HEK293 (cell line): ENCODE measurements at regions not wholly inside any gene's neighbourhood (a gene's known extent, or its start where the extent isn't known, plus 50 kb on each side); places are given as distances from the start of the nearest gene placed in this dataset.

ENCODE experiments used
- CTCF ChIP-seq: fragments of 450-650 bp; formaldehyde crosslinking; IDR thresholded peaks from 2 replicates; pipeline ENCODE4 v1.5.1; 2016; ENCODE audit warnings: missing biosample characterization, missing genetic modification characterization
- OSR2 ChIP-seq: fragments of 450-650 bp; formaldehyde crosslinking; IDR thresholded peaks from 2 replicates; pipeline ENCODE4 v1.5.1; 2016; ENCODE audit warnings: missing biosample characterization, missing genetic modification characterization
- REPIN1 ChIP-seq: fragments of 450-650 bp; formaldehyde crosslinking; IDR thresholded peaks from 2 replicates; pipeline ENCODE4 v1.5.1; 2017; ENCODE audit warnings: missing biosample characterization, missing genetic modification characterization, low read depth
- REST ChIP-seq: fragments of 450-650 bp; formaldehyde crosslinking; IDR thresholded peaks from 2 replicates; pipeline ENCODE4 v1.5.1; 2016; ENCODE audit warnings: missing biosample characterization, missing genetic modification characterization
- ZBTB17 ChIP-seq: fragments of 450-650 bp; formaldehyde crosslinking; IDR thresholded peaks from 2 replicates; pipeline ENCODE4 v1.5.1; 2016; ENCODE audit warnings: missing biosample characterization, missing genetic modification characterization
- ZFP41 ChIP-seq: fragments of 450-650 bp; formaldehyde crosslinking; IDR thresholded peaks from 2 replicates; pipeline ENCODE4 v1.5.1; 2016; ENCODE audit warnings: missing biosample characterization, missing genetic modification characterization, borderline replicate concordance
- ZNF133 ChIP-seq: fragments of 450-650 bp; formaldehyde crosslinking; IDR thresholded peaks from 2 replicates; pipeline ENCODE4 v1.5.1; 2016; ENCODE audit warnings: missing biosample characterization, missing genetic modification characterization
- ZNF274 ChIP-seq, 2 experiments: fragments of 200-500 bp in 1 of 2; fragments of 450-650 bp in 1 of 2; sonication (Bioruptor generic) in 1 of 2; formaldehyde crosslinking in 1 of 2; IDR thresholded peaks; 2 replicates each; pipeline versions ENCODE4 v1.5.1 to v1.6.1; 2014 to 2016; ENCODE audit warnings: borderline replicate concordance in 1 of 2, inconsistent platforms in 1 of 2, low read length in 1 of 2, missing biosample characterization in 1 of 2, missing genetic modification characterization in 1 of 2
- ZNF398 ChIP-seq: fragments of 450-650 bp; formaldehyde crosslinking; IDR thresholded peaks from 2 replicates; pipeline ENCODE4 v1.5.1; 2017; ENCODE audit warnings: missing biosample characterization, missing genetic modification characterization
- ZNF449 ChIP-seq: fragments of 450-650 bp; formaldehyde crosslinking; IDR thresholded peaks from 2 replicates; pipeline ENCODE4 v1.5.1; 2017; ENCODE audit warnings: missing biosample characterization, mild to moderate bottlenecking, missing genetic modification characterization, moderate library complexity
- ZNF561 ChIP-seq: fragments of 450-650 bp; IDR thresholded peaks from 2 replicates; pipeline ENCODE4 v1.5.1; 2018; ENCODE audit warnings: missing biosample characterization, missing genetic modification characterization, borderline replicate concordance
- TF ChIP-seq, protein P1 (sequence below): fragments of 450-650 bp; formaldehyde crosslinking; IDR thresholded peaks from 2 replicates; pipeline ENCODE4 v1.5.1; 2016; ENCODE audit warnings: missing biosample characterization, missing genetic modification characterization
- TF ChIP-seq, protein P2 (sequence below): fragments of 450-650 bp; formaldehyde crosslinking; IDR thresholded peaks from 2 replicates; pipeline ENCODE4 v1.5.1; 2016; ENCODE audit warnings: missing biosample characterization, missing genetic modification characterization, borderline replicate concordance

DNA sequence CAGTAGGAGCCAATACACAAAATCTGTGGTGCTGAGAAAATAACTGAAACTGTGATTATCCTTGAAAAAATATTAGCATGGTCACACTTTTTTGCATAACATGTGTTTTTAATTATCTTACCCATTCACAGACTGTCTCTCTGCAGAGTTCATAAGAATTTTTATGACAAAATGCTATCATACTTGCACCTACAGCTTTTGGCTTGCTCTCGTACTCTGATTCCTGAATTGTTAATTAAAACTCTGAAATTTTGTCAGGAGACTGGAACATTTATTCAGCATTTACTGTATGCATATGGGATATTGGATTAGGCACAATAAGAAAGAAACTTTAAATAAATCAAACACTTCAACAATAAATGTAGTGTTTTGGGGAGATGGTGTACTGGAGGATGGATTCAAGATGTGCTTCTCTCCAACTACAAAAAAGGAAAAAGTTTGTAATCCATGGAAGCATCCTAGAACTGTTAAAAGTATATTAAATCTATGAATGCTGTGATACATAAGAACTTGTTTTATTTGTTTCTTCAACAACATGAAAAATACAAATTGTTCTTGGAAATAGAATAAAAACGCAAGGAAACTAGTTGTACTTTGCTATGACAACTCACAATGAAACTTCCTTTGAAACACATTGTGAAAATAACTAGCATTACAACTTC is 260.5 kb downstream of the SPATA18 start:
- TF ChIP-seq ZFP41 (no peak), CTCF (no peak), OSR2 (tag by site-specific recombination) (no peak), ZBTB17 (tag by site-specific recombination) (no peak), ZNF449 (tag by site-specific recombination) (no peak), REPIN1 (tag by site-specific recombination) (no peak), ZNF398 (tag by site-specific recombination) (no peak), ZNF561 (tag by site-specific recombination) (no peak), ZNF133 (tag by site-specific recombination) (no peak), REST (tag by site-specific recombination) (no peak), ZNF274 (IDR thresholded peaks at IDR 0.05; ENCODE audit: low read length) (no peak), ZNF274 (tag by site-specific recombination; IDR thresholded peaks at IDR 0.05; ENCODE audit: borderline replicate concordance) (no peak)
- TF ChIP-seq, protein P1, sequence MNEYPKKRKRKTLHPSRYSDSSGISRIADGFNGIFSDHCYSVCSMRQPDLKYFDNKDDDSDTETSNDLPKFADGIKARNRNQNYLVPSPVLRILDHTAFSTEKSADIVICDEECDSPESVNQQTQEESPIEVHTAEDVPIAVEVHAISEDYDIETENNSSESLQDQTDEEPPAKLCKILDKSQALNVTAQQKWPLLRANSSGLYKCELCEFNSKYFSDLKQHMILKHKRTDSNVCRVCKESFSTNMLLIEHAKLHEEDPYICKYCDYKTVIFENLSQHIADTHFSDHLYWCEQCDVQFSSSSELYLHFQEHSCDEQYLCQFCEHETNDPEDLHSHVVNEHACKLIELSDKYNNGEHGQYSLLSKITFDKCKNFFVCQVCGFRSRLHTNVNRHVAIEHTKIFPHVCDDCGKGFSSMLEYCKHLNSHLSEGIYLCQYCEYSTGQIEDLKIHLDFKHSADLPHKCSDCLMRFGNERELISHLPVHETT: no peak
- TF ChIP-seq, protein P2, sequence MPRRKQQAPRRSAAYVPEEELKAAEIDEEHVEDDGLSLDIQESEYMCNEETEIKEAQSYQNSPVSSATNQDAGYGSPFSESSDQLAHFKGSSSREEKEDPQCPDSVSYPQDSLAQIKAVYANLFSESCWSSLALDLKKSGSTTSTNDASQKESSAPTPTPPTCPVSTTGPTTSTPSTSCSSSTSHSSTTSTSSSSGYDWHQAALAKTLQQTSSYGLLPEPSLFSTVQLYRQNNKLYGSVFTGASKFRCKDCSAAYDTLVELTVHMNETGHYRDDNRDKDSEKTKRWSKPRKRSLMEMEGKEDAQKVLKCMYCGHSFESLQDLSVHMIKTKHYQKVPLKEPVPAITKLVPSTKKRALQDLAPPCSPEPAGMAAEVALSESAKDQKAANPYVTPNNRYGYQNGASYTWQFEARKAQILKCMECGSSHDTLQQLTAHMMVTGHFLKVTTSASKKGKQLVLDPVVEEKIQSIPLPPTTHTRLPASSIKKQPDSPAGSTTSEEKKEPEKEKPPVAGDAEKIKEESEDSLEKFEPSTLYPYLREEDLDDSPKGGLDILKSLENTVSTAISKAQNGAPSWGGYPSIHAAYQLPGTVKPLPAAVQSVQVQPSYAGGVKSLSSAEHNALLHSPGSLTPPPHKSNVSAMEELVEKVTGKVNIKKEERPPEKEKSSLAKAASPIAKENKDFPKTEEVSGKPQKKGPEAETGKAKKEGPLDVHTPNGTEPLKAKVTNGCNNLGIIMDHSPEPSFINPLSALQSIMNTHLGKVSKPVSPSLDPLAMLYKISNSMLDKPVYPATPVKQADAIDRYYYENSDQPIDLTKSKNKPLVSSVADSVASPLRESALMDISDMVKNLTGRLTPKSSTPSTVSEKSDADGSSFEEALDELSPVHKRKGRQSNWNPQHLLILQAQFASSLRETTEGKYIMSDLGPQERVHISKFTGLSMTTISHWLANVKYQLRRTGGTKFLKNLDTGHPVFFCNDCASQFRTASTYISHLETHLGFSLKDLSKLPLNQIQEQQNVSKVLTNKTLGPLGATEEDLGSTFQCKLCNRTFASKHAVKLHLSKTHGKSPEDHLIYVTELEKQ (tag by site-specific recombination): no peak
